ENCODE measurements at regions not wholly inside any gene's neighbourhood (a gene's known extent, or its start where the extent isn't known, plus 50 kb on each side); places are given as distances from the start of the nearest gene placed in this dataset.

- no peak for DNase-seq (ENCODE audit: low read depth)
These were observed 51.7 kb upstream of the RCN1 start for GRCh38 chr11:32039149-32039548.

GRCh38 chr11:32034680-32035079 lies 56.2 kb upstream of the RCN1 start:
- DNase-seq (ENCODE audit: low read depth) = no peak

GRCh38 chr11:32034149-32034548 lies 56.7 kb upstream of the RCN1 start:
- DNase-seq (ENCODE audit: low read depth) = no peak

GRCh38 chr11:32033491-32033890 lies 57.4 kb upstream of the RCN1 start:
- DNase-seq (ENCODE audit: low read depth) = no peak

GRCh38 chr11:32033067-32033466 lies 57.8 kb upstream of the RCN1 start:
- no peak for DNase-seq (ENCODE audit: low read depth)

- no peak for DNase-seq (ENCODE audit: low read depth)
These were observed 58.4 kb upstream of the RCN1 start for GRCh38 chr11:32032478-32032877.

- no peak for DNase-seq (ENCODE audit: low read depth)
These were observed 58.8 kb upstream of the RCN1 start for GRCh38 chr11:32032052-32032451.

- DNase-seq (ENCODE audit: low read depth) = no peak
These were observed 59.9 kb upstream of the RCN1 start for GRCh38 chr11:32030875-32031503.

- no peak for DNase-seq (ENCODE audit: low read depth)
These were observed 61.2 kb upstream of the RCN1 start for GRCh38 chr11:32029721-32030120.

GRCh38 chr11:32028201-32028600 lies 62.7 kb upstream of the RCN1 start:
- no peak for DNase-seq (ENCODE audit: low read depth)

GRCh38 chr11:32026766-32027165 lies 64.1 kb upstream of the RCN1 start:
- DNase-seq (ENCODE audit: low read depth) = no peak

- no peak for DNase-seq (ENCODE audit: low read depth)
These were observed 65.9 kb upstream of the RCN1 start for GRCh38 chr11:32024948-32025347.

- no peak for DNase-seq (ENCODE audit: low read depth)
These were observed 67.2 kb upstream of the RCN1 start for GRCh38 chr11:32023370-32024305.

- no peak for DNase-seq (ENCODE audit: low read depth)
These were observed 72.2 kb upstream of the RCN1 start for GRCh38 chr11:32018672-32019071.

GRCh38 chr11:32016111-32016510 lies 74.8 kb upstream of the RCN1 start:
- no peak for DNase-seq (ENCODE audit: low read depth)

GRCh38 chr11:32015427-32015826 lies 75.4 kb upstream of the RCN1 start:
- no peak for DNase-seq (ENCODE audit: low read depth)

GRCh38 chr11:32013603-32014002 lies 77.3 kb upstream of the RCN1 start:
- no peak for DNase-seq (ENCODE audit: low read depth)

- DNase-seq (ENCODE audit: low read depth) = no peak
These were observed 78.8 kb upstream of the RCN1 start for GRCh38 chr11:32012049-32012448.

GRCh38 chr11:32008880-32009551 lies 81.9 kb upstream of the RCN1 start:
- DNase-seq (ENCODE audit: low read depth) = no peak

GRCh38 chr11:32006799-32007388 lies 84.0 kb upstream of the RCN1 start:
- DNase-seq (ENCODE audit: low read depth) = no peak

- no peak for DNase-seq (ENCODE audit: low read depth)
These were observed 85.0 kb upstream of the RCN1 start for GRCh38 chr11:32005786-32006416.

GRCh38 chr11:32003335-32003734 lies 87.5 kb upstream of the RCN1 start:
- no peak for DNase-seq (ENCODE audit: low read depth)
